ENCODE measurements at regions not wholly inside any gene's neighbourhood (a gene's known extent, or its start where the extent isn't known, plus 50 kb on each side); places are given as distances from the start of the nearest gene placed in this dataset.

DNA sequence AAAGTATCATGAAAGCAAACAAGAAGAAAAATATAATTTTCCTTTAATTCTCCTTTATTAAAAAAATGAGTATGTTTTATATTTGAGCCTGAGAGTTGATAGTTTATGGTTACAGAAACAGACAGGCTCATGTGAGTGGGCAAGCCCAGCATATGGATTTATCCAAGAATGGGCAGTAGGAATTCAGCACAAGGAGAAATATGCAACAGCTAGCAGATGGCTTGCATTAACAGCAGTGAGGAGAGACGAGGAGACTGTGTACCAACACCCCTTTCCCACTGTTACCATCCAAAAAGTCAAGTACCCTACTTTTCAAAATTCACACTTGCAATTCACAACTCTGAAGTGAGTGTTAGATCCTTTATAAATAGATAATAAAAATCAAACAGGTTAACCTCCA lies 1760.2 kb upstream of the TENM3 start:
- H3K27me3 ChIP-seq (replicated peaks in 1 of 7): no peaks in the 10 kb centered on the region
- no peaks in the 10 kb centered on the region for H3K36me3 ChIP-seq
- no peaks in the 10 kb centered on the region for H3K9me3 ChIP-seq
- no peak overlapping the region for H3K27ac ChIP-seq
- no peaks in the 10 kb centered on the region for H3K4me1 ChIP-seq
- WGBS, 5 donors: 32 to 52% (median 45%) methylated on average over 1 of the region's 1 CpG
- TF ChIP-seq, protein P1, sequence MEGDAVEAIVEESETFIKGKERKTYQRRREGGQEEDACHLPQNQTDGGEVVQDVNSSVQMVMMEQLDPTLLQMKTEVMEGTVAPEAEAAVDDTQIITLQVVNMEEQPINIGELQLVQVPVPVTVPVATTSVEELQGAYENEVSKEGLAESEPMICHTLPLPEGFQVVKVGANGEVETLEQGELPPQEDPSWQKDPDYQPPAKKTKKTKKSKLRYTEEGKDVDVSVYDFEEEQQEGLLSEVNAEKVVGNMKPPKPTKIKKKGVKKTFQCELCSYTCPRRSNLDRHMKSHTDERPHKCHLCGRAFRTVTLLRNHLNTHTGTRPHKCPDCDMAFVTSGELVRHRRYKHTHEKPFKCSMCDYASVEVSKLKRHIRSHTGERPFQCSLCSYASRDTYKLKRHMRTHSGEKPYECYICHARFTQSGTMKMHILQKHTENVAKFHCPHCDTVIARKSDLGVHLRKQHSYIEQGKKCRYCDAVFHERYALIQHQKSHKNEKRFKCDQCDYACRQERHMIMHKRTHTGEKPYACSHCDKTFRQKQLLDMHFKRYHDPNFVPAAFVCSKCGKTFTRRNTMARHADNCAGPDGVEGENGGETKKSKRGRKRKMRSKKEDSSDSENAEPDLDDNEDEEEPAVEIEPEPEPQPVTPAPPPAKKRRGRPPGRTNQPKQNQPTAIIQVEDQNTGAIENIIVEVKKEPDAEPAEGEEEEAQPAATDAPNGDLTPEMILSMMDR (IDR thresholded peaks at IDR 0.05 in 8 of 11, conservative IDR thresholded peaks at IDR 0.05 in 3 of 11): no peak
- TF ChIP-seq POLR2AphosphoS5 (IDR thresholded peaks at IDR 0.05) (no peak), POLR2A (IDR thresholded peaks at IDR 0.05) (no peak)
- H3K4me3 ChIP-seq: no peak overlapping the region
- intact Hi-C loops (cut with DNase I; ENCODE audit: low total_unique reads): no loop called here
- DNase-seq: no peak

DNA sequence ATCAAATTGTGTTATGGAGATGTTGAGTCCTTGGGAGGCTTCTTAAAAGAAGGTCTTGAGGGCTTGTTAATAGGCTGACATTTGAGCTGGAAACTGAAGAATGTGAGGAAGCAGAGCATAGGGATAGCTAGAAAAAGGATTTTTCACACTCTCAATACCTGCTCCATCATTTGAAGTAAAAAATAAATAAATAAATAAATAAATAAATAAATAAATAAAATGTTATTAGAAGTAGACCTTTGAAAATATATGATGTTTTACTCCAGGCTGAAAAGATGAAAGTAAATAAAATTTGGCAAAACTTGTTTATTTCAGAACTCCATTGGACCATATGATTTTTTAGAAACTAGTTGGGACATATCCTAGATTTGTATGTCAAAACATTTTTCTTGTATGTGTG lies 1757.8 kb upstream of the TENM3 start:
- H3K4me1 ChIP-seq: no peaks in the 10 kb centered on the region
- no peaks in the 10 kb centered on the region for H3K27me3 ChIP-seq (replicated peaks in 1 of 7)
- no peak overlapping the region for H3K4me3 ChIP-seq
- H3K27ac ChIP-seq: no peak overlapping the region
- intact Hi-C loops (cut with DNase I; ENCODE audit: low total_unique reads): no loop called here
- no peak for DNase-seq
- H3K9me3 ChIP-seq: no peaks in the 10 kb centered on the region
- no peaks in the 10 kb centered on the region for H3K36me3 ChIP-seq
- TF ChIP-seq, protein P1 (IDR thresholded peaks at IDR 0.05 in 8 of 11, conservative IDR thresholded peaks at IDR 0.05 in 3 of 11): no peak

DNA sequence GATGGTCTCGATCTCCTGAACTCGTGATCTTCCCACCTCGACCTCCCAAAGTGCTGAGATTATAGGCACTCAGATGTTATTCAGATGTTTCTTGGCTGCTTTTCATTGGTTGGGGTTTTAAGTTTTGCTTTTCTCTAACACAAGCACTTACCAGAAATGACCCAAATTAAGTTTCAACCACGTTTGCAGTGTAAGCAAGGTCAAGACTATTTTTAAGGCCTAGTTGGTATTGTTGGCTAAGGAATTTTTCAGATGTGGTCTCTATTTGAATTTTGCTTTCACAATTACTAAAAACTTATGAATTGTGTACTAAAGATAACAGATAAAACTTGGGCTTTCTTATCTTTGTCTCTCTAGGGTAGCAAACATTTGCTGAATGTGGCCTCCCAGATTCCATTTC lies 1756.9 kb upstream of the TENM3 start:
- Histone ChIP-seq H3K27me3 (replicated peaks in 1 of 7) (no peaks in the 10 kb centered on the region), H3K36me3 (no peaks in the 10 kb centered on the region), H3K4me1 (no peaks in the 10 kb centered on the region), H3K4me3 (no peak overlapping the region), H3K27ac (no peak overlapping the region), H3K9me3 (no peaks in the 10 kb centered on the region)
- intact Hi-C loops (cut with DNase I; ENCODE audit: low total_unique reads): no loop called here
- TF ChIP-seq POLR2AphosphoS5 (IDR thresholded peaks at IDR 0.05): no peak
- TF ChIP-seq, protein P1 (IDR thresholded peaks at IDR 0.05 in 8 of 11, conservative IDR thresholded peaks at IDR 0.05 in 3 of 11): no peak
- TF ChIP-seq POLR2A (IDR thresholded peaks at IDR 0.05): no peak
- WGBS, 5 donors: 75 to 86% (median 80%) methylated on average over 4 of the region's 4 CpGs
- DNase-seq: no peak

DNA sequence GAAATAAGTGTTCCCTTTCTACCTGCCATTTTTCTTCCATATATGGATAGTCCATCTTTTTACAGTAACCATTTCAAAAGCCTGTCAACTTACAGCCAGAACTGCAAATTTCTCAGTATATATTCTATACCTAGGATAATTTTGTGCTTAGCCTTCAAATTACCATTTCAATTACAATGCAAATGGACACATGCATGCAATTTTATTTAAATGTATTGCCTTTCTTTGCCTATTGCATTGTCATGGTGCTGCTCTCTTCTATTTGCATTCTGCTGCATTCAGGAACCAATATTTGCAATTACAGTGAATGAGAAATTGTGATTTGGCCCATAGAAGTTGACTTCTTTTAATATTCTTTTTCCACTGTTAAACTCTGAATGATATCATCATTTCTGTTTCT lies 1753.4 kb upstream of the TENM3 start:
- no peaks in the 10 kb centered on the region for H3K27me3 ChIP-seq (replicated peaks in 1 of 7)
- intact Hi-C loops (cut with DNase I; ENCODE audit: low total_unique reads): no loop called here
- TF ChIP-seq, protein P1 (IDR thresholded peaks at IDR 0.05 in 8 of 11, conservative IDR thresholded peaks at IDR 0.05 in 3 of 11): no peak
- TF ChIP-seq POLR2A (IDR thresholded peaks at IDR 0.05) (no peak), POLR2AphosphoS5 (IDR thresholded peaks at IDR 0.05) (no peak)

More for the DNA sequence above, 1753.4 kb upstream of the TENM3 start:
- no peaks in the 10 kb centered on the region for H3K36me3 ChIP-seq
- no peak for DNase-seq
- H3K27ac ChIP-seq: no peak overlapping the region
- no peaks in the 10 kb centered on the region for H3K4me1 ChIP-seq
- no peak overlapping the region for H3K4me3 ChIP-seq
- peaks cover 0 to 15% (median 0%) of the 10 kb centered on the region in 8 donors for H3K9me3 ChIP-seq
